GM10266 (cell line): ENCODE measurements at regions not wholly inside any gene's neighbourhood (a gene's known extent, or its start where the extent isn't known, plus 50 kb on each side); places are given as distances from the start of the nearest gene placed in this dataset.

Source experiments
- DNase-seq: peaks from one replicate; pipeline ENCODE4 v3.0.0; 2012; ENCODE audit errors: extremely low spot score
- TF ChIP-seq, protein P1 (sequence below): IDR thresholded peaks from 2 replicates; pipeline ENCODE4 v1.5.1; 2012; ENCODE audit warnings: mild to moderate bottlenecking, low read depth; ENCODE audit not compliant: control insufficient read depth, insufficient read depth; ENCODE audit errors: missing control alignments

GRCh38 chr22:25402160-25402500 is 162.3 kb upstream of the GRK3 start:
- DNase-seq: peak; percentile 62
- TF ChIP-seq, protein P1, sequence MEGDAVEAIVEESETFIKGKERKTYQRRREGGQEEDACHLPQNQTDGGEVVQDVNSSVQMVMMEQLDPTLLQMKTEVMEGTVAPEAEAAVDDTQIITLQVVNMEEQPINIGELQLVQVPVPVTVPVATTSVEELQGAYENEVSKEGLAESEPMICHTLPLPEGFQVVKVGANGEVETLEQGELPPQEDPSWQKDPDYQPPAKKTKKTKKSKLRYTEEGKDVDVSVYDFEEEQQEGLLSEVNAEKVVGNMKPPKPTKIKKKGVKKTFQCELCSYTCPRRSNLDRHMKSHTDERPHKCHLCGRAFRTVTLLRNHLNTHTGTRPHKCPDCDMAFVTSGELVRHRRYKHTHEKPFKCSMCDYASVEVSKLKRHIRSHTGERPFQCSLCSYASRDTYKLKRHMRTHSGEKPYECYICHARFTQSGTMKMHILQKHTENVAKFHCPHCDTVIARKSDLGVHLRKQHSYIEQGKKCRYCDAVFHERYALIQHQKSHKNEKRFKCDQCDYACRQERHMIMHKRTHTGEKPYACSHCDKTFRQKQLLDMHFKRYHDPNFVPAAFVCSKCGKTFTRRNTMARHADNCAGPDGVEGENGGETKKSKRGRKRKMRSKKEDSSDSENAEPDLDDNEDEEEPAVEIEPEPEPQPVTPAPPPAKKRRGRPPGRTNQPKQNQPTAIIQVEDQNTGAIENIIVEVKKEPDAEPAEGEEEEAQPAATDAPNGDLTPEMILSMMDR: no peak

DNA sequence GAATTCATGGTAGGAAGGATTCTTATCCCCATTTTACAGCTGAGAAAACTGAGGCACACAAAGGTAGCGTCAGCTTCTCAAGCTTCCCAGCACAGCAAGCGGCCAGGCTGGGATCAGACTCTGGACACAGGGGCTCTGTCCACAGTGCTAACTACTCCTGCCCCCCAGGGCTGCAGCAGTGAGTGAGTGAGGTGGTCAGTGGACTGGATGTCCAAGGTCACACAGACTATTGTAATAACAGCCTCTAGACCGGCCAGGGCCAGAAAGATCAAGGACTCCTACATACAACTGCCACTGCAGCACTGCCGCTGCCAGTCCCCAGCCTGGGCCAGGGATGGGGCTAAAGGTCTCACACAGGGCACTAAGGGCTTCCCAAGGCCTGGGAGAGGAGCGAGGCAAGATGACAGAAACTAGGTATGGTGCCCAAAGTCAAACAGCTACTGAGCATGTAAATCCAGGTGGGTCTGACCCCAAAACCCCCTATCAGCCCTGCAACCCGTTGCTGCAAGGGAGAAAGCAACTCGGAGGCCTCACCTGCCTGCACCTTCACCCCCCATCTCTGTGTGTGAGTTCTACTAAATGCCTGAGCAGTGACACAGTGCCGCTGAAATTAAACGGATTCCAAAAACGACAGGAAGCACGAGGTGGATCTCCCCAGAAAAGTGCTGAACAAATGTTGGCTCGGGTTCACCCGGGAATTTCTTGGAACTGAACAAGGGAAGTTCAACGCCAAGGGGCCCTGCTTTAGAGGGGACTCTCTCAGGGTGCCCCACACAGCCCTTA is 161.8 kb upstream of the GRK3 start:
- TF ChIP-seq, protein P1: no peak
- DNase-seq: no peak

GRCh38 chr22:25403284-25403810 is 161.1 kb upstream of the GRK3 start:
- no peak for DNase-seq
- TF ChIP-seq, protein P1: no peak

- no peak for DNase-seq
- TF ChIP-seq, protein P1: peak; percentile 15
These were observed 160.5 kb upstream of the GRK3 start for GRCh38 chr22:25403811-25404471.

DNA sequence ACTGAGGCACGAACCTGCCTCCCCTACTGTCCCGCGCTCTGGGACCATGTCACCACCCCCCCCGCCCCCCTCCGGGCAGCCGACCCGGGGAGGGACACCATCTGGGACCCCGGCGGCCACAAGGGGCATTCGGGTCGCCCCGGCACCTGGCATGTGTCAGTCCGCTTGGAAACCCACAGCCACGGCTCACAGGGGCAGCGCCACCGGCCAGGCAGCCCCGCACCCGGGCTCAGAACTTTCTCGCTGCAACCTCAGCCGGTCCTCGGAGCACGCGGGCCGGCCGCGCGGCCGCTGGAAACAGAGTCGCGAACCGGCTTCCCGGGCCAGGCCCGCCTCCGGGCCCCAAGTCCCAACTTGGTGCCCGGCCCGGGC is 159.9 kb upstream of the GRK3 start:
- DNase-seq: no peak
- TF ChIP-seq, protein P1: no peak

- TF ChIP-seq, protein P1: no peak
- peak; percentile 94 for DNase-seq
These were observed 159.3 kb upstream of the GRK3 start for GRCh38 chr22:25404928-25405816.
